A549 (cell line): ENCODE measurements at regions not wholly inside any gene's neighbourhood (a gene's known extent, or its start where the extent isn't known, plus 50 kb on each side); places are given as distances from the start of the nearest gene placed in this dataset.
"Not testable (repeated sequence)": the region's sequence is repeated elsewhere in the genome, so short reads cannot be mapped to it uniquely, and the experiment has no call there.

Experiments
- ATAC-seq, 2 experiments: fragments of 200-7000 bp in 1 of 2; fragments of >200 bp in 1 of 2; cut with Nextera tagmentation in 1 of 2; cut with Tn5 transposase in 1 of 2; 3 replicates each; pipeline versions ENCODE4 v1.8.0 to v1.9.1; 2018 to 2020; ENCODE audit warnings: mild to moderate bottlenecking in 1 of 2, moderate library complexity in 1 of 2
- CTCF ChIA-PET: fragments of 300-600 bp; sonication (Branson Sonifier 250); formaldehyde crosslinking; extraction: SDS; loops from one replicate; lab custom pipeline; 2021; ENCODE audit warnings: antibody characterized with exemption, inconsistent platforms; lab: Yijun Ruan, JAX
- POLR2A ChIA-PET: fragments of 350-600 bp; formaldehyde crosslinking; extraction: SDS; loops from one replicate; lab custom pipeline; 2021; ENCODE audit warnings: antibody characterized with exemption, inconsistent platforms; lab: Yijun Ruan, JAX
- DNase-seq, 2 experiments: peaks; one replicate each; pipeline versions ENCODE4 v3.0.0 to v3.0.0-alpha.2; 2011 to 2016; ENCODE audit warnings: low read depth in 1 of 2, low spot score in 1 of 2
- FAIRE-seq: peaks from 2 replicates; lab custom pipeline; 2011; peaks lifted over from hg19 to GRCh38; lab: Jason Lieb, UNC
- H3K27ac ChIP-seq, 2 experiments: fragments of >200 bp; sonication (Bioruptor Twin); formaldehyde crosslinking; 3 replicates each; pipeline ENCODE4 v1.5.1; 2016 to 2017
- H3K4me1 ChIP-seq: fragments of >200 bp; sonication (Bioruptor Twin); formaldehyde crosslinking; 3 replicates; pipeline ENCODE4 v1.6.1; 2016
- H3K4me2 ChIP-seq: fragments of >200 bp; sonication (Bioruptor Twin); formaldehyde crosslinking; 3 replicates; pipeline ENCODE4 v1.6.1; 2016
- H3K4me3 ChIP-seq: fragments of >200 bp; sonication (Bioruptor Twin); formaldehyde crosslinking; 3 replicates; pipeline ENCODE4 v1.5.1; 2016
- H3K9me3 ChIP-seq: fragments of >200 bp; sonication (Bioruptor Twin); formaldehyde crosslinking; 3 replicates; pipeline ENCODE4 v1.6.1; 2016
- WGBS: methylation state at CpG from one replicate; pipeline ENCODE4 v1.1.6; 2017; ENCODE audit errors: missing lambda C conversion rate; 5-methylcytosine and 5-hydroxymethylcytosine counted together

GRCh38 chr5:71289946-71290345 is 165.5 kb upstream of the BDP1 start:
- DNase-seq, H3K4me3 ChIP-seq, H3K4me2 ChIP-seq, H3K9me3 ChIP-seq, ATAC-seq, H3K4me1 ChIP-seq, H3K27ac ChIP-seq, FAIRE-seq, CTCF ChIA-PET, POLR2A ChIA-PET: not testable (repeated sequence)
- no CpG with 5 or more reads among the region's 42 CpGs for WGBS

- peak overlapping the region; percentile 34; the same call in 1 of the 3 replicates for H3K4me2 ChIP-seq
- WGBS, result 11% methylated on average over 2 of the region's 2 CpGs
- H3K4me3 ChIP-seq, H3K9me3 ChIP-seq, ATAC-seq, FAIRE-seq, CTCF ChIA-PET, DNase-seq, H3K4me1 ChIP-seq, H3K27ac ChIP-seq: not testable (repeated sequence)
- POLR2A ChIA-PET, result interaction anchor here (0.7 kb wide), 1 partner anchor 231 kb away, joined by 3 read pairs; no protein-coding TSS in a partner anchor
These were observed 164.5 kb upstream of the BDP1 start for GRCh38 chr5:71290979-71291378.
